22Rv1 (cell line): ENCODE measurements at regions not wholly inside any gene's neighbourhood (a gene's known extent, or its start where the extent isn't known, plus 50 kb on each side); places are given as distances from the start of the nearest gene placed in this dataset.

Source experiments
- H3K27ac ChIP-seq: fragments of 450-650 bp; 2 replicates; pipeline ENCODE4 v1.5.1; 2017
- CTCF ChIP-seq: fragments of 450-650 bp; IDR thresholded peaks from 2 replicates; pipeline ENCODE4 v1.5.1; 2017; ENCODE audit warnings: mild to moderate bottlenecking
- ZFX ChIP-seq: fragments of 450-650 bp; IDR thresholded peaks from 2 replicates; pipeline ENCODE4 v1.6.1; 2017; ENCODE audit warnings: antibody characterized with exemption, borderline replicate concordance

DNA sequence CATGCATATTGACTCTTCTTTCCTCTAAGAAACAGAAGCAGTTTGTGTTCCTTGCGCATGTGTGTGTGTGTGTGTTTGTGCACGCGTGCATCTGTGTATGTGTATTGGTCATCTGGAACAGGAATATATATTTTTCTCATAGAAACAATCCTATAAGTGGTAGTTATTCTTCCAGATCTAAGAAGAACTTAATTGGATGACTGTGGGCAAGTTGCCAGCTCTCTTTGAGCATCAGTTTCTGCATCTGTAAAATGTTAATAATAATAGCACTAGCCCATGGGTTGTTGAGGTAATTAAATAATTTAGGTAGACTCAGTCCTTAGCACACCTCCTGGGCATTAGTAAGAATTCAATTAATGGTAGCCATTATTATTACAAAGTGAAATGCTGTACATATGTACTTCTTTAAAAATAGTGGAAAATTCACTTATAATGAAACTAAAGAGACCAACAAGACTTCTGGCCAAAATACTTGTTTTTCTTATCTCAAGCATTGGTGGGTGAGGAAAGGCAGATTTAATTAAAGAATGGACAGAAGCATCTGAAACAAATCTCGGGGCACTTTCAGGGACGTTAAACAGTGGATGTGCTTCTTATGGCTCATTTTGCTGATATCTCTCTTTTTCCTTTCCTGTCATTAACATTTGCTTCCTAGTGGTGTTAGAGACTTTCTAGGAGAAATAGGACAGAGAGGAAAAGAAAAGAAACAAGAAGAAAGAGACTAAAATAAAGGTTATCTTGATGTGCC is 124.9 kb upstream of the HABP2 start:
- TF ChIP-seq CTCF, result no peak
- TF ChIP-seq ZFX, result no peak
- H3K27ac ChIP-seq, result no peak overlapping the region

DNA sequence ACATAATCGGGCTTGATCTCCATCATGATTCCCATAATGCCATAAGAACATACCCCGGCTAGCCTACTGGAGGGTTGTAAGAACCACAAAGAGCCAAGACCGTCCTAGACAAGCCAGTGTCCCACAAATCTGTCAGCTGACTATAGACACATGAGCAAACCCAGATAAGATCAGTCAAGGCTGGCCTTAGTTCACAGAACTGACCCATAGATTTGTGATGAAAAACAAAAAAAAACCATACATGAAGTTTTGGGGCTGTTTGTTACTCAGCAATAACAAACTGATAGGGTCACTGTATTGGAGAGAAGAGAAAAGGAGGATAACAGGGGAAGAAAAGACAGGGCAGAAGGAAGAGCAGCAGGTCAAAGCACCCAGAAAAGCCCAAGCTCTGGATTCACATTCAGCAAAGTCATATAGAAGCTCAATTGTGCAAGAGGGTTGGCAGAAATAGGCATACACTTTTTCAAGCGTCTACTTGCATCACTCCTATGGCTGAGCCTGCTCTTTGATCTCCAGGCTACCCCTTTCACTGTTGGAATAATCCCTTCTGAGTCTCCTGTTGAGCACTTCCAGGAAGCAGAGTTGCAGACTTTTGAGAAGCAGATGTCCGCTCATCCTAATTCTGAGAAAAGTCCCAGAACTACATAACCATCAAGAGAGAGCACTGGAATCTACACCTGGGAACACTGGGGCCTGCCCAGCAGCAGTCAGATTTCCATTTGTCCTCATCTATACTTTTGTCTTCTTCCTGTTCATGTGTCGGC is 122.0 kb upstream of the HABP2 start:
- TF ChIP-seq ZFX, result no peak
- no peak for TF ChIP-seq CTCF
- no peak overlapping the region for H3K27ac ChIP-seq

- TF ChIP-seq CTCF (no peak), ZFX (no peak)
Measured at GRCh38 chr10:113431398-113432160, 121.3 kb upstream of the HABP2 start.

GRCh38 chr10:113433711-113434110 is 119.1 kb upstream of the HABP2 start:
- H3K27ac ChIP-seq, result no peak overlapping the region
- TF ChIP-seq CTCF, result no peak
- TF ChIP-seq ZFX, result no peak

More at GRCh38 chr10:113431398-113432160, 121.3 kb upstream of the HABP2 start:
- H3K27ac ChIP-seq, result no peak overlapping the region

- no peak for TF ChIP-seq ZFX
- no peak for TF ChIP-seq CTCF
- H3K27ac ChIP-seq, result no peak overlapping the region
Measured at GRCh38 chr10:113434315-113434714, 118.5 kb upstream of the HABP2 start.

DNA sequence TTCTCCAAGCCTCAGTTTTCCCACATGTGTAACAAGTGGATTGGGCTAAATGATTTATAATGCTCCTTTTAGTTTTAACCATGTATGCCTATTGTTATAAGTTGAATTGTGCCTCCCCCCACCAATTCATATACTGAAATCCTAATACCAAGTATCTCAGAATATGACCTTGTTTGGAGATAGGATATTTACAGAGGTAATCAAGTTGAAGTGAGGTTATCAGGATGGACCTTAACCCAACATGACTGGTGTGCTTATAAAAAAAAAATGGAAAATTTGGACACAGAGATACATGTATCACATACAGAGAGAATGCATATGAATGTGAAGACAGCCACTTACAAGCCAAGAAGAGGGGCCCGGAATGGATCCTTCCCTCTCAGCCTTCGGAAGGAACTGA is 117.9 kb upstream of the HABP2 start:
- TF ChIP-seq ZFX, result no peak
- no peak for TF ChIP-seq CTCF
- no peak overlapping the region for H3K27ac ChIP-seq
